ENCODE measurements at regions not wholly inside any gene's neighbourhood (a gene's known extent, or its start where the extent isn't known, plus 50 kb on each side); places are given as distances from the start of the nearest gene placed in this dataset.

GRCh38 chr10:94266091-94266490, 96.6 kb downstream of the NOC3L start:
- no peak for TF ChIP-seq CTCF (IDR thresholded peaks at IDR 0.05)
- TF ChIP-seq POLR2A (IDR thresholded peaks at IDR 0.05) = no peak
